K562 (cell line): ENCODE measurements at regions not wholly inside any gene's neighbourhood (a gene's known extent, or its start where the extent isn't known, plus 50 kb on each side); places are given as distances from the start of the nearest gene placed in this dataset.

Experiments used
- ATAC-seq: fragments of 200-7000 bp; cut with Tn5 transposase; 3 replicates; pipeline ENCODE4 v1.9.1; 2020; ENCODE audit warnings: moderate library complexity
- BruUV-seq: library from RNA; stranded (reverse); fragments of 400-500 nt; replicated peaks from 2 replicates; lab custom pipeline; 2021; lab: Mats Ljungman, UMichigan
- CTCF ChIA-PET: fragments of 300-600 bp; formaldehyde crosslinking; extraction: SDS; loops from one replicate; lab custom pipeline; 2021; ENCODE audit warnings: low intra/inter-chr PET ratio; lab: Yijun Ruan, JAX
- POLR2A ChIA-PET: fragments of 300-600, 350-650 bp; sonication (Branson Sonifier 250); formaldehyde crosslinking; extraction: SDS; loops from one replicate; lab custom pipeline; 2021; ENCODE audit warnings: antibody characterized with exemption, inconsistent platforms; lab: Yijun Ruan, JAX
- DNase-seq, 4 experiments: peaks; one replicate each; pipeline versions ENCODE4 v3.0.0 to v3.0.0-alpha.2; 2011 to 2018; ENCODE audit warnings: low spot score in 3 of 4, mixed read lengths in 3 of 4; ENCODE audit errors: extremely low read depth in 1 of 4
- FAIRE-seq: peaks from 2 replicates; lab custom pipeline; 2011; peaks lifted over from hg19 to GRCh38; lab: Jason Lieb, UNC
- H2AFZ ChIP-seq: 2 replicates; pipeline ENCODE4 v1.6.0; 2011; ENCODE audit warnings: low read depth, low read length, control low read depth, inconsistent platforms
- H3K27ac ChIP-seq: fragments of 200-600 bp; 3 replicates; pipeline ENCODE4 v1.8.0; 2011; ENCODE audit warnings: low read depth, mild to moderate bottlenecking, control low read depth, inconsistent platforms, low read length, moderate library complexity, mixed read lengths; ENCODE audit errors: extremely low read depth
- H3K27me3 ChIP-seq, 2 experiments: fragments of 300-600 bp in 1 of 2; 2 replicates in 1 of 2; 3 replicates in 1 of 2; pipeline versions ENCODE4 v1.6.0 to v1.8.0; 2011; ENCODE audit warnings: inconsistent platforms in 2 of 2, low read length in 2 of 2, mild to moderate bottlenecking in 1 of 2, mixed read lengths in 1 of 2, moderate library complexity in 1 of 2; ENCODE audit not compliant: control insufficient read depth in 2 of 2, insufficient read depth in 2 of 2
- H3K36me3 ChIP-seq: fragments of 300-600 bp; 3 replicates; pipeline ENCODE4 v1.8.0; 2011; ENCODE audit warnings: mild to moderate bottlenecking, low read length, inconsistent platforms; ENCODE audit not compliant: control insufficient read depth, insufficient read depth
- H3K4me1 ChIP-seq, 2 experiments: fragments of 200-600 bp in 1 of 2; replicated peaks in 1 of 2; 2 replicates in 1 of 2; 3 replicates in 1 of 2; pipeline versions ENCODE4 v1.5.1 to v1.8.0; 2011; ENCODE audit warnings: inconsistent platforms in 2 of 2, low read length in 2 of 2, mild to moderate bottlenecking in 1 of 2, mixed read lengths in 1 of 2, moderate library complexity in 1 of 2; ENCODE audit not compliant: control insufficient read depth in 2 of 2, insufficient read depth in 2 of 2
- H3K4me2 ChIP-seq: 2 replicates; pipeline ENCODE4 v1.6.1; 2011; ENCODE audit warnings: low read length, control low read depth, inconsistent platforms, mixed read lengths; ENCODE audit not compliant: insufficient read depth
- H3K4me3 ChIP-seq: fragments of 200-600 bp; sonication (generic), shearing (Covaris generic); 2 replicates; pipeline ENCODE4 v1.5.1; 2016; ENCODE audit warnings: control low read depth, inconsistent platforms
- H3K79me2 ChIP-seq: fragments of 200-600 bp; 3 replicates; pipeline ENCODE4 v1.8.0; 2011; ENCODE audit warnings: low read length, inconsistent platforms; ENCODE audit not compliant: control insufficient read depth, insufficient read depth
- H3K9ac ChIP-seq, 2 experiments: 2 replicates each; pipeline versions ENCODE4 v1.6.0 to v1.6.1; 2011; ENCODE audit warnings: low read depth in 2 of 2, low read length in 2 of 2, control low read depth in 1 of 2, inconsistent platforms in 1 of 2, mild to moderate bottlenecking in 1 of 2, mixed read lengths in 1 of 2; ENCODE audit not compliant: insufficient read depth in 1 of 2
- H3K9me1 ChIP-seq: one replicate; pipeline ENCODE4 v1.6.0; 2011; ENCODE audit warnings: inconsistent platforms, mild to moderate bottlenecking, low read length, moderate library complexity; ENCODE audit not compliant: control insufficient read depth, insufficient read depth
- H3K9me3 ChIP-seq: replicated peaks from 2 replicates; pipeline ENCODE4 v1.5.1; 2011; ENCODE audit warnings: low read depth, low read length, inconsistent platforms; ENCODE audit not compliant: control insufficient read depth, insufficient read depth
- H4K20me1 ChIP-seq: replicated peaks from 2 replicates; pipeline ENCODE4 v1.6.1; 2011; ENCODE audit warnings: low read length, inconsistent platforms, mixed read lengths; ENCODE audit not compliant: control insufficient read depth, insufficient read depth
- ARNT ChIP-seq, 2 experiments: fragments of 450-650 bp; IDR thresholded peaks; 2 replicates each; pipeline ENCODE4 v1.6.1; 2016; ENCODE audit warnings: mild to moderate bottlenecking in 1 of 2
- BRD4 ChIP-seq: fragments of 200-600 bp; sonication (generic); IDR thresholded peaks from 2 replicates; pipeline ENCODE4 v1.6.1; 2017; ENCODE audit warnings: inconsistent platforms
- C11orf30 ChIP-seq: fragments of 450-650 bp; IDR thresholded peaks from 2 replicates; pipeline ENCODE4 v1.6.1; 2016; ENCODE audit warnings: low read depth, mild to moderate bottlenecking
- CCNT2 ChIP-seq: IDR thresholded peaks from 2 replicates; pipeline ENCODE4 v1.6.1; 2011; ENCODE audit warnings: borderline replicate concordance, low read depth, mild to moderate bottlenecking, moderate library complexity, mixed read lengths, low read length; ENCODE audit not compliant: insufficient read length; ENCODE audit errors: extremely low read depth
- EWSR1 ChIP-seq: fragments of 450-650 bp; IDR thresholded peaks from 2 replicates; pipeline ENCODE4 v1.6.1; 2018; ENCODE audit warnings: borderline replicate concordance, mild to moderate bottlenecking, low read depth, moderate library complexity; ENCODE audit not compliant: partially characterized antibody
- GTF2A2 ChIP-seq: IDR thresholded peaks from 2 replicates; pipeline ENCODE4 v1.6.1; 2016; ENCODE audit warnings: mild to moderate bottlenecking, missing genetic modification characterization, missing compliant biosample characterization
- JUN ChIP-seq, 2 experiments: sonication (generic) in 1 of 2; formaldehyde crosslinking in 1 of 2; IDR thresholded peaks; 2 replicates each; pipeline versions ENCODE4 v1.6.1 to v1.8.0; 2012 to 2022; ENCODE audit warnings: borderline replicate concordance in 2 of 2, mild to moderate bottlenecking in 2 of 2, improper control_type of control experiment in 1 of 2, low read depth in 1 of 2, low read length in 1 of 2, missing genetic modification reagents in 1 of 2
- KHSRP ChIP-seq: fragments of 450-650 bp; IDR thresholded peaks from 2 replicates; pipeline ENCODE4 v1.6.1; 2017
- MCM3 ChIP-seq: fragments of 450-650 bp; IDR thresholded peaks from 2 replicates; pipeline ENCODE4 v1.6.1; 2016
- MEF2A ChIP-seq: IDR thresholded peaks from 2 replicates; pipeline ENCODE4 v1.6.1; 2011; ENCODE audit warnings: low read depth, mild to moderate bottlenecking, low read length, moderate library complexity; ENCODE audit not compliant: control insufficient read depth
- NFATC3 ChIP-seq: fragments of 450-650 bp; IDR thresholded peaks from 2 replicates; pipeline ENCODE4 v1.6.1; 2017; ENCODE audit warnings: mild to moderate bottlenecking
- RBM14 ChIP-seq: fragments of 200-400 bp; formaldehyde crosslinking; IDR thresholded peaks from 2 replicates; pipeline ENCODE4 v1.6.1; 2018; ENCODE audit warnings: low read depth, mild to moderate bottlenecking, low read length, moderate library complexity, borderline replicate concordance; ENCODE audit not compliant: insufficient read depth
- ZBTB17 ChIP-seq: fragments of 450-650 bp; formaldehyde crosslinking; IDR thresholded peaks from 2 replicates; pipeline ENCODE4 v1.4.0; 2020; ENCODE audit warnings: mild to moderate bottlenecking
- ZFP1 ChIP-seq: fragments of 450-650 bp; formaldehyde crosslinking; IDR thresholded peaks from 2 replicates; pipeline ENCODE4 v1.4.0; 2020; ENCODE audit warnings: mild to moderate bottlenecking, mixed read lengths
- ZNF175 ChIP-seq: fragments of 200-800 bp; sonication (Bioruptor generic); IDR thresholded peaks from 2 replicates; pipeline ENCODE4 v1.6.1; 2016; ENCODE audit warnings: low read depth, mild to moderate bottlenecking, missing genetic modification characterization, missing compliant biosample characterization
- ZNF695 ChIP-seq: fragments of 450-650 bp; formaldehyde crosslinking; IDR thresholded peaks from 2 replicates; pipeline ENCODE4 v1.4.0; 2020; ENCODE audit warnings: mild to moderate bottlenecking, moderate library complexity
- ZNF740 ChIP-seq, 3 experiments: fragments of 200-800 bp in 1 of 3; sonication (Bioruptor generic) in 1 of 3; sonication (generic) in 1 of 3; formaldehyde crosslinking in 1 of 3; IDR thresholded peaks; 2 replicates each; pipeline versions ENCODE4 v1.6.1 to v1.8.0; 2016 to 2022; ENCODE audit warnings: mild to moderate bottlenecking in 2 of 3, missing compliant biosample characterization in 2 of 3, missing genetic modification characterization in 2 of 3, missing genetic modification reagents in 1 of 3
- WGBS: fragments of 100-300 bp; shearing (Covaris generic); methylation state at CpG from one replicate; pipeline ENCODE4 v1.1.6; 2016; ENCODE audit warnings: low coverage, mixed read lengths; ENCODE audit not compliant: insufficient coverage; ENCODE audit errors: missing lambda C conversion rate; 5-methylcytosine and 5-hydroxymethylcytosine counted together
- in situ Hi-C: fragments of 300-500 bp; cut with MboI; formaldehyde crosslinking; loops from 4 replicates; pipeline ENCODE4 v1.15.0; 2018; ENCODE audit warnings: inconsistent platforms, mixed read lengths
- intact Hi-C: fragments of 100-400 bp; cut with micrococcal nuclease; formaldehyde crosslinking; loops from 2 replicates; pipeline ENCODE4 v1.14.2; 2022
- TF ChIP-seq, protein P1 (sequence below): IDR thresholded peaks from 3 replicates; pipeline ENCODE4 v1.6.1; 2011; ENCODE audit warnings: borderline replicate concordance, mild to moderate bottlenecking; ENCODE audit not compliant: insufficient read length, insufficient read depth
- TF ChIP-seq, protein P2 (sequence below): fragments of 450-650 bp; IDR thresholded peaks from 2 replicates; pipeline ENCODE4 v1.6.1; 2016; ENCODE audit warnings: mild to moderate bottlenecking

DNA sequence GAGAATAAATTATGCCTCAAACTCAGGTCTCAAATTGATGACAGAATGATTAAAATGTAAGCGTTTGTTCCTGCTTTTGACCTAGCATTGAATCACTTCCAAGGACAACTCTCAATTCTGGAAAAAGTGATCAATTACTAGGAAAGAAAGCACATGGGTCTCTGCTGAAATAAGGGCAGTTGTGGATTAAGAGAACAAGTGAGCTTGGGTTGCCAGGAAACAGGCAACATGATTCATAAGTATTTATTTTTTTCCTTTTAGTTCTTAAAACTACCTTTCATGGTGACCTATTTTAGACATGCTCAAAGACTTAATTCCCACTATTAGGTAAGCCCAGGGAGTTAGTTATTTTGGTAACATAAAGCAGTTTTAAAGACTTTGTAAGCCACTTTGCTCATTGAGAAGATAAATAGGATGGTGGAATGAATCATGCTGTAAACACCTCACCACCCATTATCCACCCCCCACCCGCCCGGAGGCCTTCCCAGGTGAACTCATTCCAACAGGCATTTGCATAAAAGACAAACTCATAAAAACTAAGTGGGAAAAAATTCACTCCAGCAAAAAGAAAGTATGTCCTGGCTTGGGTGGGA is 728.3 kb downstream of the SORCS1 start:
- CTCF ChIA-PET = interaction anchor here (0.7 kb wide), 1 partner anchor 90 kb away, joined by 4 read pairs; no protein-coding TSS in a partner anchor
- H2AFZ ChIP-seq = no peak overlapping the region
- BruUV-seq = no TSS peak
- no peak for TF ChIP-seq ZNF175 (CRISPR knock-in tag)
- TF ChIP-seq MCM3 = no peak
- no peak for TF ChIP-seq KHSRP
- TF ChIP-seq MEF2A = no peak
- TF ChIP-seq JUN (IDR thresholded peaks at IDR 0.05; ENCODE audit: borderline replicate concordance, low read depth, low read length) = no peak
- no peak for TF ChIP-seq JUN (CRISPR knock-in tag; IDR thresholded peaks at IDR 0.05; ENCODE audit: borderline replicate concordance)
- no peak for TF ChIP-seq ZBTB17 (CRISPR knock-in tag)
- no peak for TF ChIP-seq ZNF740 (CRISPR knock-in tag; IDR thresholded peaks at IDR 0.05)
- no peak for TF ChIP-seq ZNF740 (tag; IDR thresholded peaks at IDR 0.05)
- TF ChIP-seq, protein P1, sequence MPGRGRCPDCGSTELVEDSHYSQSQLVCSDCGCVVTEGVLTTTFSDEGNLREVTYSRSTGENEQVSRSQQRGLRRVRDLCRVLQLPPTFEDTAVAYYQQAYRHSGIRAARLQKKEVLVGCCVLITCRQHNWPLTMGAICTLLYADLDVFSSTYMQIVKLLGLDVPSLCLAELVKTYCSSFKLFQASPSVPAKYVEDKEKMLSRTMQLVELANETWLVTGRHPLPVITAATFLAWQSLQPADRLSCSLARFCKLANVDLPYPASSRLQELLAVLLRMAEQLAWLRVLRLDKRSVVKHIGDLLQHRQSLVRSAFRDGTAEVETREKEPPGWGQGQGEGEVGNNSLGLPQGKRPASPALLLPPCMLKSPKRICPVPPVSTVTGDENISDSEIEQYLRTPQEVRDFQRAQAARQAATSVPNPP = no peak
- TF ChIP-seq GTF2A2 (tag) = no peak
- no peak for TF ChIP-seq BRD4
- no peak for TF ChIP-seq ARNT (IDR thresholded peaks at IDR 0.05)
- TF ChIP-seq RBM14 = no peak
- no peak for TF ChIP-seq CCNT2
- TF ChIP-seq NFATC3 = no peak
- TF ChIP-seq ZFP1 = no peak
- TF ChIP-seq, protein P2, sequence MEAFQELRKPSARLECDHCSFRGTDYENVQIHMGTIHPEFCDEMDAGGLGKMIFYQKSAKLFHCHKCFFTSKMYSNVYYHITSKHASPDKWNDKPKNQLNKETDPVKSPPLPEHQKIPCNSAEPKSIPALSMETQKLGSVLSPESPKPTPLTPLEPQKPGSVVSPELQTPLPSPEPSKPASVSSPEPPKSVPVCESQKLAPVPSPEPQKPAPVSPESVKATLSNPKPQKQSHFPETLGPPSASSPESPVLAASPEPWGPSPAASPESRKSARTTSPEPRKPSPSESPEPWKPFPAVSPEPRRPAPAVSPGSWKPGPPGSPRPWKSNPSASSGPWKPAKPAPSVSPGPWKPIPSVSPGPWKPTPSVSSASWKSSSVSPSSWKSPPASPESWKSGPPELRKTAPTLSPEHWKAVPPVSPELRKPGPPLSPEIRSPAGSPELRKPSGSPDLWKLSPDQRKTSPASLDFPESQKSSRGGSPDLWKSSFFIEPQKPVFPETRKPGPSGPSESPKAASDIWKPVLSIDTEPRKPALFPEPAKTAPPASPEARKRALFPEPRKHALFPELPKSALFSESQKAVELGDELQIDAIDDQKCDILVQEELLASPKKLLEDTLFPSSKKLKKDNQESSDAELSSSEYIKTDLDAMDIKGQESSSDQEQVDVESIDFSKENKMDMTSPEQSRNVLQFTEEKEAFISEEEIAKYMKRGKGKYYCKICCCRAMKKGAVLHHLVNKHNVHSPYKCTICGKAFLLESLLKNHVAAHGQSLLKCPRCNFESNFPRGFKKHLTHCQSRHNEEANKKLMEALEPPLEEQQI = no peak
- TF ChIP-seq EWSR1 = no peak
- TF ChIP-seq C11orf30 = no peak
- TF ChIP-seq ZNF695 (CRISPR knock-in tag) = no peak
- H4K20me1 ChIP-seq = no peaks in the 10 kb centered on the region
- no peak for DNase-seq
- H3K27ac ChIP-seq = no peak overlapping the region
- intact Hi-C loops = no loop called here
- H3K27me3 ChIP-seq = no peaks in the 10 kb centered on the region
- POLR2A ChIA-PET = no interaction called here
- no peaks in the 10 kb centered on the region for H3K9me1 ChIP-seq
- no peak overlapping the region for H3K4me2 ChIP-seq
- WGBS = 0% methylated on average over 3 of the region's 3 CpGs
- H3K79me2 ChIP-seq = no peaks in the 10 kb centered on the region
- in situ Hi-C loops = no loop called here
- FAIRE-seq = no peak
- ATAC-seq = no peak
- no peaks in the 10 kb centered on the region for H3K4me1 ChIP-seq
- no peaks in the 10 kb centered on the region for H3K36me3 ChIP-seq
- no peak overlapping the region for H3K4me3 ChIP-seq
- no peaks in the 10 kb centered on the region for H3K9me3 ChIP-seq
- H3K9ac ChIP-seq = no peak overlapping the region
